GM23338 (cell line): ENCODE measurements at regions not wholly inside any gene's neighbourhood (a gene's known extent, or its start where the extent isn't known, plus 50 kb on each side); places are given as distances from the start of the nearest gene placed in this dataset.

Experiments
- ATAC-seq: fragments of 200-7000 bp; cut with Tn5 transposase; 3 replicates; pipeline ENCODE4 v1.9.1; 2020
- DNase-seq: peaks from one replicate; pipeline ENCODE4 v3.0.0-alpha.2; 2015; ENCODE audit warnings: low spot score
- H2AFZ ChIP-seq: fragments of 200-600 bp; sonication (generic); 2 replicates; pipeline ENCODE4 v1.8.0; 2016; ENCODE audit warnings: antibody characterized with exemption, mild to moderate bottlenecking, moderate library complexity
- H3F3A ChIP-seq: fragments of 200-600 bp; sonication (generic); replicated peaks from 2 replicates; pipeline ENCODE4 v1.8.0; 2017; ENCODE audit warnings: antibody characterized with exemption, mixed run types, low read depth
- H3K27ac ChIP-seq: fragments of 200-600 bp; sonication (generic); 2 replicates; pipeline ENCODE4 v1.6.1; 2016; ENCODE audit warnings: low read depth
- H3K27me3 ChIP-seq: fragments of 200-600 bp; sonication (generic); 2 replicates; pipeline ENCODE4 v1.8.0; 2016; ENCODE audit warnings: mild to moderate bottlenecking, mixed run types, moderate library complexity; ENCODE audit not compliant: insufficient read depth
- H3K36me3 ChIP-seq: fragments of 200-600 bp; sonication (generic); 2 replicates; pipeline ENCODE4 v1.8.0; 2016; ENCODE audit warnings: mild to moderate bottlenecking; ENCODE audit not compliant: insufficient read depth
- H3K4me1 ChIP-seq: fragments of 200-600 bp; sonication (generic); 2 replicates; pipeline ENCODE4 v1.8.0; 2016; ENCODE audit warnings: mild to moderate bottlenecking, moderate library complexity; ENCODE audit not compliant: insufficient read depth
- H3K4me2 ChIP-seq: fragments of 200-600 bp; sonication (generic); 2 replicates; pipeline ENCODE4 v1.7.1; 2017; ENCODE audit warnings: mixed run types
- H3K4me3 ChIP-seq: fragments of 200-600 bp; sonication (generic); 2 replicates; pipeline ENCODE4 v1.6.1; 2016; ENCODE audit warnings: mixed run types
- H3K79me2 ChIP-seq: fragments of 200-600 bp; sonication (generic); replicated peaks from 2 replicates; pipeline ENCODE4 v1.8.0; 2017; ENCODE audit warnings: mild to moderate bottlenecking; ENCODE audit not compliant: insufficient read depth
- H3K9me2 ChIP-seq: fragments of 200-600 bp; sonication (generic); 2 replicates; pipeline ENCODE4 v1.8.0; 2017; ENCODE audit not compliant: insufficient read depth
- H4K20me1 ChIP-seq: fragments of 200-600 bp; sonication (generic); replicated peaks from 2 replicates; pipeline ENCODE4 v1.8.0; 2017; ENCODE audit warnings: mild to moderate bottlenecking; ENCODE audit not compliant: insufficient read depth
- H3K27ac Mint-ChIP-seq: 2 replicates; pipeline ENCODE4 v1.8.0; 2020; ENCODE audit warnings: inconsistent platforms, mild to moderate bottlenecking, moderate library complexity, mixed read lengths
- H3K27me3 Mint-ChIP-seq: 3 replicates; pipeline ENCODE4 v1.8.0; 2022; ENCODE audit warnings: low read depth, mild to moderate bottlenecking, moderate library complexity, mixed read lengths, inconsistent platforms; ENCODE audit not compliant: insufficient read depth, poor library complexity
- H3K36me3 Mint-ChIP-seq: 3 replicates; pipeline ENCODE4 v1.8.0; 2021; ENCODE audit warnings: low read depth, mild to moderate bottlenecking, inconsistent platforms, moderate library complexity, mixed read lengths
- H3K4me1 Mint-ChIP-seq: 3 replicates; pipeline ENCODE4 v1.8.0; 2020; ENCODE audit warnings: mild to moderate bottlenecking, inconsistent platforms, mixed read lengths
- H3K4me3 Mint-ChIP-seq: 3 replicates; pipeline ENCODE4 v1.8.0; 2021; ENCODE audit warnings: moderate library complexity, mild to moderate bottlenecking, inconsistent platforms, mixed read lengths
- H3K9me3 Mint-ChIP-seq: 3 replicates; pipeline ENCODE4 v1.8.0; 2020; ENCODE audit warnings: moderate library complexity, mild to moderate bottlenecking, inconsistent platforms, mixed read lengths
- CREB1 ChIP-seq: fragments of 250-450 bp; sonication (Bioruptor Pico); IDR thresholded peaks from 2 replicates; pipeline ENCODE4 v1.5.0; 2020; ENCODE audit warnings: low read depth, mild to moderate bottlenecking, moderate library complexity
- CTCF ChIP-seq, 2 experiments: fragments of 200-600 bp in 1 of 2; sonication (generic) in 1 of 2; conservative IDR thresholded peaks; 2 replicates each; pipeline versions ENCODE4 v1.5.1 to v1.6.1; 2016 to 2017; ENCODE audit warnings: antibody characterized with exemption in 2 of 2, low read depth in 2 of 2, mild to moderate bottlenecking in 2 of 2, moderate library complexity in 1 of 2
- ETS1 ChIP-seq: IDR thresholded peaks from 2 replicates; pipeline ENCODE4 v1.6.1; 2016; ENCODE audit warnings: antibody characterized with exemption
- EZH2 ChIP-seq: fragments of 200-600 bp; sonication (generic); IDR thresholded peaks from one replicate; pipeline ENCODE4 v1.8.0; 2017; ENCODE audit warnings: antibody characterized with exemption, mild to moderate bottlenecking, low read depth; ENCODE audit not compliant: unreplicated experiment
- EZH2phosphoT487 ChIP-seq: fragments of 200-600 bp; sonication (generic); IDR thresholded peaks from one replicate; pipeline ENCODE4 v1.8.1; 2018; ENCODE audit warnings: antibody characterized with exemption; ENCODE audit not compliant: unreplicated experiment
- JUNB ChIP-seq: IDR thresholded peaks from one replicate; pipeline ENCODE4 v1.6.1; 2016; ENCODE audit warnings: antibody characterized with exemption; ENCODE audit not compliant: unreplicated experiment
- ZNF462 ChIP-seq: fragments of 250-450 bp; sonication (Bioruptor Pico); IDR thresholded peaks from 2 replicates; pipeline ENCODE4 v1.5.0; 2020; ENCODE audit warnings: mild to moderate bottlenecking, moderate library complexity

GRCh38 chr12:114185036-114185435 lies 218.9 kb upstream of the RBM19 start:
- no peaks in the 10 kb centered on the region for H3K36me3 Mint-ChIP-seq
- no peak overlapping the region for H3K27ac Mint-ChIP-seq
- H3F3A ChIP-seq, result no peaks in the 10 kb centered on the region

More at GRCh38 chr12:114185036-114185435, 218.9 kb upstream of the RBM19 start:
- no peaks in the 10 kb centered on the region for H3K36me3 ChIP-seq
- no peak overlapping the region for H3K4me2 ChIP-seq
- peaks cover 23% of the 10 kb centered on the region for H3K4me1 ChIP-seq
- H3K27me3 ChIP-seq, result no peaks in the 10 kb centered on the region
- no peak overlapping the region for H3K4me3 ChIP-seq
- Mint-ChIP-seq H3K27me3 (peaks cover 4% of the 10 kb centered on the region), H3K9me3 (no peaks in the 10 kb centered on the region), H3K4me3 (no peak overlapping the region), H3K4me1 (peaks cover 36% of the 10 kb centered on the region)
- ATAC-seq (no peak), DNase-seq (no peak)
- no peak overlapping the region for H2AFZ ChIP-seq
- H3K9me2 ChIP-seq, result peaks cover 5% of the 10 kb centered on the region; the same call in 1 of the 2 replicates
- H4K20me1 ChIP-seq, result no peaks in the 10 kb centered on the region
- no peaks in the 10 kb centered on the region for H3K79me2 ChIP-seq
- TF ChIP-seq ZNF462 (CRISPR knock-in tag), result no peak
- no peak for TF ChIP-seq JUNB
- no peak for TF ChIP-seq EZH2
- no peak for TF ChIP-seq CTCF (conservative IDR thresholded peaks at IDR 0.05; ENCODE audit: low read depth in 2 of 2)
- no peak for TF ChIP-seq EZH2phosphoT487
- no peak for TF ChIP-seq ETS1
- no peak for TF ChIP-seq CREB1
- no peak overlapping the region for H3K27ac ChIP-seq
